HCT116 (cell line): ENCODE measurements at regions not wholly inside any gene's neighbourhood (a gene's known extent, or its start where the extent isn't known, plus 50 kb on each side); places are given as distances from the start of the nearest gene placed in this dataset.

ENCODE experiments used
- ATF3 ChIP-seq: IDR thresholded peaks from 2 replicates; pipeline ENCODE4 v1.6.1; 2012
- CTCF ChIP-seq, 3 experiments: fragments of 200-600 bp in 1 of 3; sonication (generic) in 1 of 3; IDR thresholded peaks in 2 of 3; conservative IDR thresholded peaks in 1 of 3; 2 replicates each; pipeline ENCODE4 v1.5.1; 2012 to 2017; ENCODE audit warnings: low read depth in 2 of 3, low read length in 2 of 3, antibody characterized with exemption in 1 of 3, borderline replicate concordance in 1 of 3, control low read depth in 1 of 3, mild to moderate bottlenecking in 1 of 3, mixed read lengths in 1 of 3, mixed run types in 1 of 3, moderate library complexity in 1 of 3; ENCODE audit not compliant: insufficient read depth in 1 of 3
- EZH2 ChIP-seq: fragments of 200-600 bp; sonication (generic); IDR thresholded peaks from 2 replicates; pipeline ENCODE4 v1.6.1; 2017; ENCODE audit warnings: antibody characterized with exemption, mixed run types
- MAX ChIP-seq: IDR thresholded peaks from 2 replicates; pipeline ENCODE4 v1.6.1; 2012
- POLR2A ChIP-seq: IDR thresholded peaks from 2 replicates; pipeline ENCODE4 v1.7.0; 2011; ENCODE audit warnings: borderline replicate concordance; ENCODE audit not compliant: insufficient read depth, insufficient read length; ENCODE audit errors: extremely low read depth
- POLR2AphosphoS5 ChIP-seq: IDR thresholded peaks from 2 replicates; pipeline ENCODE4 v1.6.1; 2011; ENCODE audit warnings: mild to moderate bottlenecking, low read depth, low read length, moderate library complexity
- RAD21 ChIP-seq: IDR thresholded peaks from 2 replicates; pipeline ENCODE4 v1.6.1; 2012; ENCODE audit warnings: low read depth, mild to moderate bottlenecking
- REST ChIP-seq: IDR thresholded peaks from 2 replicates; pipeline ENCODE4 v1.6.1; 2012; ENCODE audit warnings: low read depth

GRCh38 chr6:121934451-121934850 is 465.0 kb upstream of the HSF2 start:
- no peak for TF ChIP-seq CTCF (IDR thresholded peaks at IDR 0.05 in 2 of 3, conservative IDR thresholded peaks at IDR 0.05 in 1 of 3; ENCODE audit: borderline replicate concordance in 1 of 3, insufficient read depth in 1 of 3, low read depth in 2 of 3, low read length in 2 of 3)
- no peak for TF ChIP-seq MAX
- TF ChIP-seq POLR2AphosphoS5 = no peak
- no peak for TF ChIP-seq EZH2
- TF ChIP-seq POLR2A = no peak
- TF ChIP-seq RAD21 = no peak
- TF ChIP-seq REST = no peak
- TF ChIP-seq ATF3 = no peak
